Gastrocnemius medialis (tissue), 4 donors: ENCODE measurements at regions not wholly inside any gene's neighbourhood (a gene's known extent, or its start where the extent isn't known, plus 50 kb on each side); places are given as distances from the start of the nearest gene placed in this dataset.
"Not testable (repeated sequence)": the region's sequence is repeated elsewhere in the genome, so short reads cannot be mapped to it uniquely, and the experiment has no call there.

Experiments
- CTCF ChIP-seq, 5 experiments: fragments of 450-650 bp in 3 of 5; fragments of 200-600 bp in 2 of 5; sonication (generic) in 2 of 5; IDR thresholded peaks in 4 of 5; conservative IDR thresholded peaks in 1 of 5; 1 replicate in 4 of 5; 2 replicates in 1 of 5; pipeline ENCODE4 v1.5.1; 2016 to 2019; ENCODE audit warnings: antibody characterized with exemption in 5 of 5, mild to moderate bottlenecking in 3 of 5, moderate library complexity in 3 of 5
- POLR2A ChIP-seq, 2 donors: fragments of 450-650 bp; IDR thresholded peaks; one replicate each; pipeline ENCODE4 v1.6.1; 2017; ENCODE audit warnings: antibody characterized with exemption in 2 of 2, mild to moderate bottlenecking in 2 of 2, moderate library complexity in 2 of 2

DNA sequence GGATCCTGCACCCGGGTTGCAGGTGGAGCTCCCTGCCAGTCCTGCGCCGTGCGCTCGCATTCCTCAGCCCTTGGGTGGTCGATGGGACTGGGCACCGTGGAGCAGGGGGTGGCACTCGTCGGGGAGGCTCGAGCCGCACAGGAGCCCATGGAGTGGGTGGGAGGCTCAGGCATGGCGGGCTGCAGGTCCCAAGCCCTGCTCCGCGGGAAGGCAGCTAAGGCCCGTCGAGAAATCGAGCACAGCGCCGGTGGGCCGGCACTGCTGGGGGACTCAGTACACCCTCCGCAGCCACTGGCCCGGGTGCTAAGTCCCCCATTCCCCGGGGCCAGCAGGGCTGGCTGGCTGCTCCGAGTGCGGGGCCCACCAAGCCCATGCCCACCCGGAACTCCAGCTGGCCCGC is 226.1 kb downstream of the FRK start:
- TF ChIP-seq POLR2A (IDR thresholded peaks at IDR 0.05); CTCF (IDR thresholded peaks at IDR 0.05 in 4 of 5, conservative IDR thresholded peaks at IDR 0.05 in 1 of 5): not testable (repeated sequence)
